ENCODE measurements at regions not wholly inside any gene's neighbourhood (a gene's known extent, or its start where the extent isn't known, plus 50 kb on each side); places are given as distances from the start of the nearest gene placed in this dataset.
"Not testable (repeated sequence)": the region's sequence is repeated elsewhere in the genome, so short reads cannot be mapped to it uniquely, and the experiment has no call there.

GRCh38 chr5:138702166-138703077, 50.8 kb upstream of the CTNNA1 start:
- H3K4me3 ChIP-seq (ENCODE audit: low read length) = no peak overlapping the region
- peaks cover 15% of the 10 kb centered on the region for H3K4me1 ChIP-seq (ENCODE audit: insufficient read depth, low read length)
- H2AFZ ChIP-seq (ENCODE audit: low read depth, low read length) = no peak overlapping the region
- no peaks in the 10 kb centered on the region for H3K27me3 ChIP-seq (ENCODE audit: insufficient read depth, low read length)
- no peaks in the 10 kb centered on the region for H3K9me3 ChIP-seq (ENCODE audit: low read length)
- H3K36me3 ChIP-seq (ENCODE audit: insufficient read depth, low read length) = no peaks in the 10 kb centered on the region

DNA sequence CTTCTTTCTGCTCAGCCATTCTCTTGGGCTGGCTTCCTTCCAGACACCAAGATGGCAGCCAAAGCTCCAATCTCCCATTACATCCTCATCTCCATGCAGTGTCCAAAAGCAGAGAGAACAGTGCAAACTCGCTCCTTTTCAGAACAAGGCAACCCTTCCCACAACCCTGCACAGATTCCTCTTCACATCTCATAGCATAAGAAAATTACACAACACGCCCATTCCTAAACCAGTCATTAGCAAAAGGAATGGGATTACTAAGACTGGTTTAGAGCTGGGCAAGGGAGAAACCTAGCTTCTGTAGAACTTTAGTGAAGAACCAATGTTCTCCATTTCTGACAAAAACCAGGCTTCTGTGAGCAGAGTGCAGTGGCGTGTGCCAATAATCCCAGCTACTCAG, 51.5 kb upstream of the CTNNA1 start:
- H3K27me3 ChIP-seq (ENCODE audit: insufficient read depth, low read length) = no peaks in the 10 kb centered on the region

GRCh38 chr5:138700581-138701362, 52.5 kb upstream of the CTNNA1 start:
- Histone ChIP-seq H3K9me3 (ENCODE audit: low read length) (no peaks in the 10 kb centered on the region), H3K4me3 (ENCODE audit: low read length) (no peak overlapping the region), H3K27me3 (ENCODE audit: insufficient read depth, low read length) (no peaks in the 10 kb centered on the region), H2AFZ (ENCODE audit: low read depth, low read length) (no peak overlapping the region), H3K4me1 (ENCODE audit: insufficient read depth, low read length) (peaks cover 15% of the 10 kb centered on the region), H3K36me3 (ENCODE audit: insufficient read depth, low read length) (no peaks in the 10 kb centered on the region)

More for the DNA sequence above, 51.5 kb upstream of the CTNNA1 start:
- H3K4me1 ChIP-seq (ENCODE audit: insufficient read depth, low read length) = peaks cover 15% of the 10 kb centered on the region
- no peak overlapping the region for H2AFZ ChIP-seq (ENCODE audit: low read depth, low read length)
- no peak overlapping the region for H3K4me3 ChIP-seq (ENCODE audit: low read length)
- no peaks in the 10 kb centered on the region for H3K9me3 ChIP-seq (ENCODE audit: low read length)
- no peaks in the 10 kb centered on the region for H3K36me3 ChIP-seq (ENCODE audit: insufficient read depth, low read length)

- Histone ChIP-seq H3K4me1 (ENCODE audit: insufficient read depth, low read length) (peaks cover 9% of the 10 kb centered on the region), H3K4me3 (ENCODE audit: low read length) (no peak overlapping the region), H3K27me3 (ENCODE audit: insufficient read depth, low read length) (no peaks in the 10 kb centered on the region), H3K9me3 (ENCODE audit: low read length) (no peaks in the 10 kb centered on the region), H2AFZ (ENCODE audit: low read depth, low read length) (no peak overlapping the region), H3K36me3 (ENCODE audit: insufficient read depth, low read length) (no peaks in the 10 kb centered on the region)
Observed at GRCh38 chr5:138699482-138699881, 53.7 kb upstream of the CTNNA1 start.

DNA sequence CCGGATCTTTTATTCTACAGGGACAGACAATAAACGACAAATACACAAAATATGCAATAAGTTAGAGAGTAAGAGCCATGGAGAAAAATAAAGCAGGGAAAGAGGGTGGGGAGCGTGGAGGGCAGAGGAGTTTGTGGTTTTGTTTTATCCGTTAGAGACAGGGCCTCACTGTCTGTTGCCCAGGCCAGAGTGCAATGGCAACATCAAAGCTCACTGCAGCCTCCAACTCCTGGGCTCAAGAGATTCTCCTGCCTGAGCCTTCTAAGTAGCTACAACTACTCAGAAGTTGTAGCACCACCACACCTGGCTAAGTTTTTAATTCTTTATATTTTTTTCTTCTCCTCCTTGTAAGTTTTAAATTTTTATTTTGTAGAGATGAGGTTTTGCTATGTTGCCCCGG, 54.5 kb upstream of the CTNNA1 start:
- Histone ChIP-seq H3K36me3 (ENCODE audit: insufficient read depth, low read length) (no peaks in the 10 kb centered on the region), H3K4me1 (ENCODE audit: insufficient read depth, low read length) (peaks cover 9% of the 10 kb centered on the region), H2AFZ (ENCODE audit: low read depth, low read length) (no peak overlapping the region), H3K4me3 (ENCODE audit: low read length) (no peak overlapping the region), H3K9me3 (ENCODE audit: low read length) (no peaks in the 10 kb centered on the region), H3K27me3 (ENCODE audit: insufficient read depth, low read length) (no peaks in the 10 kb centered on the region)

GRCh38 chr5:138697720-138698360, 55.4 kb upstream of the CTNNA1 start:
- Histone ChIP-seq H3K4me1 (ENCODE audit: insufficient read depth, low read length) (peaks cover 7% of the 10 kb centered on the region), H3K36me3 (ENCODE audit: insufficient read depth, low read length) (no peaks in the 10 kb centered on the region), H2AFZ (ENCODE audit: low read depth, low read length) (no peak overlapping the region), H3K27me3 (ENCODE audit: insufficient read depth, low read length) (no peaks in the 10 kb centered on the region), H3K9me3 (ENCODE audit: low read length) (no peaks in the 10 kb centered on the region), H3K4me3 (ENCODE audit: low read length) (no peak overlapping the region)

DNA sequence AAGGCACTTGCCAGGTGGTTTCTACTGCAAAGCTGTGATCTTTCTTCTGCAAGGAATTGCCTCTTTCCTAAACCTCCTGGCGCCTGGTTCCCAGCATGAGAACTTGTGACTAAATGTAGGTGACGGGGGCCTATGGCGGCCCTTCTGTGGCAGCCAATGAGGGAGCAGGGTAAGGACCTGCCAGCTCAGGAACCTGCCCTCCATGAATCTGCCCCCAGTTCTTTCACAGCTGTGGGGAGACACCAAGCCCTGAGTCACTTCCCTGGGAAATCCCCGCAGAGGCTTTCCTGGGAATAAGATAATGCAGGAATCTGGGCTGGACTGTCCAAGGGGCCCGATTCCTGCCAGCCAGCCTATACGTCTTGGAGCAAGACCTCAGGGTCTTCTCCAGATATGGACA, 56.7 kb upstream of the CTNNA1 start:
- no peaks in the 10 kb centered on the region for H3K27me3 ChIP-seq (ENCODE audit: insufficient read depth, low read length)
- no peaks in the 10 kb centered on the region for H3K36me3 ChIP-seq (ENCODE audit: insufficient read depth, low read length)
- no peak overlapping the region for H2AFZ ChIP-seq (ENCODE audit: low read depth, low read length)
- peaks cover 2% of the 10 kb centered on the region for H3K4me1 ChIP-seq (ENCODE audit: insufficient read depth, low read length)
- no peak overlapping the region for H3K4me3 ChIP-seq (ENCODE audit: low read length)
- no peaks in the 10 kb centered on the region for H3K9me3 ChIP-seq (ENCODE audit: low read length)

- Histone ChIP-seq H3K4me1 (ENCODE audit: insufficient read depth, low read length) (peaks cover 2% of the 10 kb centered on the region), H3K27me3 (ENCODE audit: insufficient read depth, low read length) (no peaks in the 10 kb centered on the region)
Observed at GRCh38 chr5:138695781-138696180, 57.4 kb upstream of the CTNNA1 start.

DNA sequence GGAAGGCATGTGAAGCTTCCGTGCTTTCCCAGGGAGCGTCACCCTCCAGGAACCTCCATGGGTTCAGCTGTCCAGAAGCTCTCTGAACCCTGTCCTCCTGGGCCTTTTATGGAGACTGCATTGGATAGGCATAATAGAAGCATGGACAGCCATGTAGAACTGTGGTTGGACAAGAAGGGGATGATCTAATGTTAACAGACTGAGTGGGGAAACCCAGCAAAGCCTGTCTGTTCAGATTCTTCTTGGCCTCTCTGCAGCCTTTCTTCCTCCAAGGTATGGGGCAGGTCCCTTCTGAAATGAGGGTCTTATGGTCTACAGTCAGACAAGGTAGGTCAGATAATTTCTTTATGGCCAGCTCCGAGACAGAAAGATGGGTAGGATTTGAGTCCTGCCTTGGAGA, 59.1 kb upstream of the CTNNA1 start:
- peaks cover 2% of the 10 kb centered on the region for H3K4me1 ChIP-seq (ENCODE audit: insufficient read depth, low read length)
- H3K9me3 ChIP-seq (ENCODE audit: low read length) = no peaks in the 10 kb centered on the region
- no peak overlapping the region for H3K4me3 ChIP-seq (ENCODE audit: low read length)
- H3K36me3 ChIP-seq (ENCODE audit: insufficient read depth, low read length) = no peaks in the 10 kb centered on the region
- no peaks in the 10 kb centered on the region for H3K27me3 ChIP-seq (ENCODE audit: insufficient read depth, low read length)
- H2AFZ ChIP-seq (ENCODE audit: low read depth, low read length) = no peak overlapping the region

More at GRCh38 chr5:138695781-138696180, 57.4 kb upstream of the CTNNA1 start:
- no peaks in the 10 kb centered on the region for H3K9me3 ChIP-seq (ENCODE audit: low read length)
- H3K4me3 ChIP-seq (ENCODE audit: low read length) = no peak overlapping the region
- H2AFZ ChIP-seq (ENCODE audit: low read depth, low read length) = no peak overlapping the region
- no peaks in the 10 kb centered on the region for H3K36me3 ChIP-seq (ENCODE audit: insufficient read depth, low read length)

DNA sequence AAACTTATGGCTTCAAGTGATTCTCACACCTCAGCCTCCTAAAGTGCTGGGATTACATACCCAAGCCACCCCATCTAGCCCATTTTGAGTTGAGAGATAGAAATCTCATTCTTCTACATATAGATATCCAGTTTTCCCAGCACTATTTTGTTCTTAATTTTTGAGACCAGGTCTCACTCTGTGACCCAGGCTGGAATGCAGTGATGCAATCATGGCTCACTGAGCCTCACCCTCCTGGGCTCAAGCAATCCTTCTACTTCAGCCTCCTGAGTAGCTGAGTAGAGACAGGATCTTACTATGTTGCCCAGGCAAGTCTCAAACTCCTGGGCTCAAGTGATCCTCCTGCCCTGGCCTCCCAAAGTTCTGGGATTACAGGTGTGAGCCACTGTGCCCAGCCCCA, 60.9 kb upstream of the CTNNA1 start:
- Histone ChIP-seq H3K4me1 (ENCODE audit: insufficient read depth, low read length) (no peaks in the 10 kb centered on the region), H3K27me3 (ENCODE audit: insufficient read depth, low read length) (no peaks in the 10 kb centered on the region), H3K36me3 (ENCODE audit: insufficient read depth, low read length) (no peaks in the 10 kb centered on the region), H3K9me3 (ENCODE audit: low read length) (no peaks in the 10 kb centered on the region), H2AFZ (ENCODE audit: low read depth, low read length) (no peak overlapping the region), H3K4me3 (ENCODE audit: low read length) (no peak overlapping the region)

DNA sequence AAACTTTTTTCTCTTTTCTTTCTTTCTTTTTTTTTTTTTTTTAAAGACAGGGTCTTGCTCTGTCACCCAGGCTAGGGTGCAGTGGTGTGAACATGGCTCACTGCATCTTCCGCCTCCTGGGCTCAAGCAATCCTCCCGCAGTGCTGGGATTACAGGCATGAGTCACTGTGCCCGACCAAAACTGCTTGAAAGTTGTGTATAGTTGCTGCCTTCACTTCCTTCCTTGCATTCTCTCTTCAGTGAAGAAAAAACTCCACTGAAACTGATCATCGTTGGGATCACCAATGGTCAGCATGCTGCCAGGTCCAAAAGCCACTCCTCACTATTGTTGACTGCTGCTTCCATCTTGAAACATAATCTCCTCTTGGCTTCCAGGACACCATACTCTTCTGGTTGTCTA, 66.6 kb upstream of the CTNNA1 start:
- Histone ChIP-seq H3K4me1 (ENCODE audit: insufficient read depth, low read length) (no peaks in the 10 kb centered on the region), H2AFZ (ENCODE audit: low read depth, low read length) (no peak overlapping the region), H3K4me3 (ENCODE audit: low read length) (no peak overlapping the region), H3K36me3 (ENCODE audit: insufficient read depth, low read length) (no peaks in the 10 kb centered on the region), H3K9me3 (ENCODE audit: low read length) (no peaks in the 10 kb centered on the region), H3K27me3 (ENCODE audit: insufficient read depth, low read length) (no peaks in the 10 kb centered on the region)

- H3K4me3 ChIP-seq (ENCODE audit: low read length) = no peak overlapping the region
- H2AFZ ChIP-seq (ENCODE audit: low read depth, low read length) = no peak overlapping the region
- H3K27me3 ChIP-seq (ENCODE audit: insufficient read depth, low read length) = no peaks in the 10 kb centered on the region
- H3K4me1 ChIP-seq (ENCODE audit: insufficient read depth, low read length) = no peaks in the 10 kb centered on the region
- no peaks in the 10 kb centered on the region for H3K9me3 ChIP-seq (ENCODE audit: low read length)
- no peaks in the 10 kb centered on the region for H3K36me3 ChIP-seq (ENCODE audit: insufficient read depth, low read length)
Observed at GRCh38 chr5:138685193-138685745, 68.0 kb upstream of the CTNNA1 start.

- not testable (repeated sequence) for H3K4me1 ChIP-seq (ENCODE audit: insufficient read depth, low read length); H3K4me3 ChIP-seq (ENCODE audit: low read length); H3K27me3 ChIP-seq (ENCODE audit: insufficient read depth, low read length); H3K36me3 ChIP-seq (ENCODE audit: insufficient read depth, low read length); H2AFZ ChIP-seq (ENCODE audit: low read depth, low read length); H3K9me3 ChIP-seq (ENCODE audit: low read length)
Observed at GRCh38 chr5:138682462-138682861, 70.8 kb upstream of the CTNNA1 start.

Data from neuron (in vitro differentiated cells).